ENCODE measurements at regions not wholly inside any gene's neighbourhood (a gene's known extent, or its start where the extent isn't known, plus 50 kb on each side); places are given as distances from the start of the nearest gene placed in this dataset.
A peak's percentile ranks its signal among the peaks of the same experiment; 100 is the strongest.

GRCh38 chr6:143621876-143622605 lies 55.7 kb upstream of the PHACTR2 start:
- DNase-seq: no peak

- DNase-seq: no peak
These were observed 56.4 kb upstream of the PHACTR2 start for GRCh38 chr6:143621159-143621873.

GRCh38 chr6:143620447-143620846 lies 57.3 kb upstream of the PHACTR2 start:
- no peak for DNase-seq

GRCh38 chr6:143619824-143620401 lies 57.9 kb upstream of the PHACTR2 start:
- no peak for DNase-seq

GRCh38 chr6:143616741-143617140 lies 61.0 kb upstream of the PHACTR2 start:
- DNase-seq: no peak

- DNase-seq: no peak
These were observed 62.0 kb upstream of the PHACTR2 start for GRCh38 chr6:143615785-143616184.

GRCh38 chr6:143614235-143614634 lies 63.5 kb upstream of the PHACTR2 start:
- DNase-seq: no peak

- no peak for DNase-seq
These were observed 64.0 kb upstream of the PHACTR2 start for GRCh38 chr6:143613749-143614148.

- DNase-seq: no peak
These were observed 65.6 kb upstream of the PHACTR2 start for GRCh38 chr6:143612186-143612585.

- peak; percentile 6 for DNase-seq
These were observed 66.2 kb upstream of the PHACTR2 start for GRCh38 chr6:143611580-143611979.

GRCh38 chr6:143609972-143610371 lies 67.8 kb upstream of the PHACTR2 start:
- DNase-seq: no peak

- DNase-seq: no peak
These were observed 68.3 kb upstream of the PHACTR2 start for GRCh38 chr6:143609501-143609900.

- no peak for DNase-seq
These were observed 68.9 kb upstream of the PHACTR2 start for GRCh38 chr6:143608906-143609305.

GRCh38 chr6:143607974-143608373 lies 69.8 kb upstream of the PHACTR2 start:
- DNase-seq: no peak

GRCh38 chr6:143607168-143607567 lies 70.6 kb upstream of the PHACTR2 start:
- no peak for DNase-seq

- no peak for DNase-seq
These were observed 71.8 kb upstream of the PHACTR2 start for GRCh38 chr6:143605906-143606521.

- DNase-seq: no peak
These were observed 74.3 kb upstream of the PHACTR2 start for GRCh38 chr6:143603455-143603854.

- DNase-seq: no peak
These were observed 76.3 kb upstream of the PHACTR2 start for GRCh38 chr6:143601504-143601903.

- DNase-seq: no peak
These were observed 76.9 kb upstream of the PHACTR2 start for GRCh38 chr6:143600821-143601220.

- no peak for DNase-seq
These were observed 79.2 kb upstream of the PHACTR2 start for GRCh38 chr6:143598466-143599080.

GRCh38 chr6:143596866-143597265 lies 80.9 kb upstream of the PHACTR2 start:
- no peak for DNase-seq

- DNase-seq: no peak
These were observed 82.3 kb upstream of the PHACTR2 start for GRCh38 chr6:143595251-143596036.
